ENCODE measurements at regions not wholly inside any gene's neighbourhood (a gene's known extent, or its start where the extent isn't known, plus 50 kb on each side); places are given as distances from the start of the nearest gene placed in this dataset.
"Not testable (repeated sequence)": the region's sequence is repeated elsewhere in the genome, so short reads cannot be mapped to it uniquely, and the experiment has no call there.

DNA sequence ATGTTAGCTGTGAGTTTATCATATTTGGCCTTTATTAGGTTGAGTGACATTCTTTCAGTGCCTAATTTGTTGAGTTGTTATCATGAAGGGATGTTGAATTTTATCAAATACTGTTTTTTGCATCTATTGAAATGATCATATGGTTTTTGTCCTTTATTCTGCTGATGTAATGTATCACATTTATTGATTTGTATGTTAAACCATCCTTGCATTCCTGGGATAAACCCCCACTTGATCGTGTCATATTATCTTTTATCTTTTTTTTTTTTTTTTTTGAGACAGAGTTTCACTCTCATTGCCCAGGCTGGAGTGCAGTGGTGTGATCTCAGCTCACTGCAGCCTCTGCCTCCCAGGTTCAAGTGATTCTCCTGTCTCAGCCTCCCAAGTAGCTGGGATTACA is 51.9 kb upstream of the MFGE8 start:
- H3K4me3 ChIP-seq; H3K4me1 ChIP-seq; H3K27me3 ChIP-seq; H3K36me3 ChIP-seq; DNase-seq; intact Hi-C loops (cut with DNase I; ENCODE audit: low total_unique reads); H3K27ac ChIP-seq: not testable (repeated sequence)
- H3K9me3 ChIP-seq, result peaks cover 0 to 25% (median 7%) of the 10 kb centered on the region in 3 donors

DNA sequence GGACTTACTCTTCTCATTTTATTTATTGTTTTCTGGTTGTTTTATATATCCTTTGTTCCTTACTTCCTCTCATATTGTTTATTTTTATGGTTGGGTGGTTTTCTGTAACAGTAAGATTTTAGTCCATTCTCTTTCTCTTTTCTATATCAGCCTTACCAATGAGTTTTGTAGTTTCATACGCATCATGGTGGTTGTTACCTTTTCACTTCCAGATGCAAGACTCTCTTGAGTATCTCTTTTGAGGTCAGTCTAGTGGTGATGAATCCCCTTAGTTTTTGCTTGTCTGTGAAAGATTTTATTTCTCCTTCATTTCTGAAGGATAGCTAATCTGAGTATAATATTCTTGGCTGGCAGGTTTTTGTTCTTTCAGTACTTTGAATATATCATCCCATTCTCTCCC is 57.1 kb upstream of the MFGE8 start:
- TF ChIP-seq CTCF (IDR thresholded peaks at IDR 0.05), result no peak
- no peak for DNase-seq
- intact Hi-C loops (cut with DNase I; ENCODE audit: low total_unique reads), result no loop called here
- no peak overlapping the region for H3K4me3 ChIP-seq
- H3K27me3 ChIP-seq, result no peaks in the 10 kb centered on the region
- peaks cover 0 to 21% (median 0%) of the 10 kb centered on the region in 3 donors for H3K9me3 ChIP-seq
- no peak overlapping the region for H3K27ac ChIP-seq
- H3K36me3 ChIP-seq, result no peaks in the 10 kb centered on the region
- no peaks in the 10 kb centered on the region for H3K4me1 ChIP-seq

DNA sequence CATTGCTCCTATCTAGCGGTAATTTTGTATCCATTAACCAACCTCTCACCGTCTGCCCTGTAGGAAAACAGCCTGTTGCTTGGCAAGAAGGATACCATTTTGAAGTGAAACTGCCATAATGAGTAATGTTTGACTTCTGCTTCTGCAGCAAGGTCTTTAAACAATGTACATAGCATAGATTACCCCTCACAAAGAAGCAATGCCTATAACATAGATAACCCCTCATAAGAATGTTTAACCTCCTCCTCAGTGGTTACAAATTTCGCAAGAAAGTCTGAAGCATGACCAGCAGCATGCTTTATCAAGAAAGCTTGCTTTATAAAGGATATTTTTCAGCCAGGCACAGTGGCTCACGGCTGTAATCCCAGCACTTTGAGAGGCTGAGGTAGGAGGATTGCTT is 61.2 kb upstream of the MFGE8 start:
- H3K36me3 ChIP-seq, result no peaks in the 10 kb centered on the region

DNA sequence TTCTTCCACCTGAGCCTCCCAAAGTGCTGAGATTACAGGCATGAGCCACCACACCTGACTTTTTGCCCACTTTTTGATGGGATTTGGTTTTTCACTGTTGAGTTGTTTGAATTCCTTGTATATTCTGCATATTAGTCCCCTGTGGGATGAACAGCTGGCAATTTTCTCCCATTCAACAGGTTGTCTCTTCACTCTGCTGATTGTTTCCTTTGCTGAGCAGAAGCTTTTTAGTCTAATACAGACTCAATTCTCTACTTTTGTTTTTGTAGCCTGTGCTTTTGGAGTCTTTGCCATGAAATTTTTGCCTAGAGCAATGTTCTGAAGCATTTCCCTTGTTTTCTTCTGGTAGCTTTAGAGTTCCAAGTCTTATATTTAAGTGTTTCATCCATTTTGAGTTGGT is 62.7 kb upstream of the MFGE8 start:
- Histone ChIP-seq H3K36me3 (no peaks in the 10 kb centered on the region), H3K27me3 (no peaks in the 10 kb centered on the region), H3K4me1 (no peaks in the 10 kb centered on the region), H3K9me3 (peaks cover 0 to under 1% (median 0%) of the 10 kb centered on the region in 3 donors), H3K27ac (no peak overlapping the region), H3K4me3 (no peak overlapping the region)
- intact Hi-C loops (cut with DNase I; ENCODE audit: low total_unique reads), result no loop called here
- no peak for TF ChIP-seq CTCF (IDR thresholded peaks at IDR 0.05)
- DNase-seq, result no peak

More for the DNA sequence above, 61.2 kb upstream of the MFGE8 start:
- no peak for DNase-seq
- H3K27me3 ChIP-seq, result no peaks in the 10 kb centered on the region
- H3K9me3 ChIP-seq, result peaks cover 0 to 8% (median 0%) of the 10 kb centered on the region in 3 donors
- TF ChIP-seq CTCF (IDR thresholded peaks at IDR 0.05), result no peak
- H3K4me1 ChIP-seq, result no peaks in the 10 kb centered on the region
- H3K27ac ChIP-seq, result no peak overlapping the region
- intact Hi-C loops (cut with DNase I; ENCODE audit: low total_unique reads), result no loop called here
- H3K4me3 ChIP-seq, result no peak overlapping the region

DNA sequence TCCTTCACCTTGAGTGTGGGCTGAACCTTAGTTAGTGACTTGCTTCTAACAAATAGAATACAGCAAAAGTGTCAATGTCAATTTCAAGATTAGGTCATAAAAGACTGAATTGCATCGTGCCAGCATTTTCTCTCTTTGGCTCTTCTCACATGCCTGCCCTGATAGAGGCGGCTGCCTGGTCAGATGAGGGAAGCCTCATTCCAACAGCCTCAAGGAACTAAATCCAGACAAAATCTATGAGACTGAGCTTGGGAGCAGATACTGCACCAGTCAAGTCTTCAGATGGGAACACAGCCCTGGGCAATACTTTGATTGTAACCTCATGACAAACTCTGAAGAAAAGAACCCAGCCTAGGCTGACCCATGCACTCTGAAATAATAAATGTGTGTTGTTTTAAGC is 63.5 kb upstream of the MFGE8 start:
- Histone ChIP-seq H3K4me1 (peaks cover 0 to 1% (median under 1%) of the 10 kb centered on the region in 4 donors), H3K27ac (no peak overlapping the region), H3K27me3 (no peaks in the 10 kb centered on the region), H3K4me3 (no peak overlapping the region), H3K36me3 (no peaks in the 10 kb centered on the region), H3K9me3 (no peaks in the 10 kb centered on the region)
- TF ChIP-seq CTCF (IDR thresholded peaks at IDR 0.05), result no peak
- intact Hi-C loops (cut with DNase I; ENCODE audit: low total_unique reads), result no loop called here
- no peak for DNase-seq

DNA sequence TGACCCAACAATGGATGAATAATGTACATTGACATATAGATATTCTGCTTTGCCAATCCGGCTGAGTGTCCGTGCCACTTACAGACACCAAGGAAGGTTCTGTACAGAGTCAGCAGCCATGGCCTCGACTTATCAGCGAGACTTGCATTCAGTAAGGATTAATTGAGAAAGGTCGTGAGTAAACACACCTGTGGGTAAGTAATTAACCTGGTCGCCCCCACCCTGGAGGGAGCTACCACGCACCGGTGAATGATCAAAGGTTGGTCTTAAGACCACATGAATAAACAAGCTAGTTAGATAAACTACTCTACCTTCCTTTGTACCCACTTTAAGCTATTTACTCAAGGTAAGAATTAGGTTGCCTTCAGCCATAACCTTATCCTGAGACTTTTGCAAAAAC is 66.5 kb upstream of the MFGE8 start:
- Histone ChIP-seq H3K27me3 (no peaks in the 10 kb centered on the region), H3K9me3 (no peaks in the 10 kb centered on the region), H3K27ac (no peak overlapping the region), H3K36me3 (no peaks in the 10 kb centered on the region), H3K4me1 (peaks cover 0 to 16% (median 14%) of the 10 kb centered on the region in 4 donors), H3K4me3 (no peak overlapping the region)
- TF ChIP-seq CTCF (IDR thresholded peaks at IDR 0.05), result no peak
- intact Hi-C loops (cut with DNase I; ENCODE audit: low total_unique reads), result no loop called here
- DNase-seq, result no peak

All from tibial artery (tissue), 4 donors.